SU-DHL-6 (cell line): ENCODE measurements at regions not wholly inside any gene's neighbourhood (a gene's known extent, or its start where the extent isn't known, plus 50 kb on each side); places are given as distances from the start of the nearest gene placed in this dataset.

Experiments used
- CTCF ChIP-seq: fragments of 200-600 bp; sonication (generic); IDR thresholded peaks from one replicate; pipeline ENCODE4 v1.5.1; 2017; ENCODE audit warnings: antibody characterized with exemption, mild to moderate bottlenecking, low read length, moderate library complexity; ENCODE audit not compliant: insufficient read depth, poor library complexity, severe bottlenecking
- EZH2phosphoT487 ChIP-seq: fragments of 200-600 bp; sonication (generic), shearing (Covaris generic); conservative IDR thresholded peaks from 2 replicates; pipeline ENCODE4 v1.6.1; 2018; ENCODE audit warnings: mild to moderate bottlenecking, antibody characterized with exemption, low read length, moderate library complexity, mixed read lengths

GRCh38 chr3:177764933-177765332 lies 567.7 kb upstream of the TBL1XR1 start:
- TF ChIP-seq CTCF (no peak), EZH2phosphoT487 (no peak)
